Pancreas (tissue), 10 donors: ENCODE measurements at regions not wholly inside any gene's neighbourhood (a gene's known extent, or its start where the extent isn't known, plus 50 kb on each side); places are given as distances from the start of the nearest gene placed in this dataset.

Experiments
- ATAC-seq, 4 donors: fragments of 200-7000 bp; cut with Tn5 transposase; one replicate each; pipeline versions ENCODE4 v1.8.0 to v1.9.1; 2020; ENCODE audit warnings: mild to moderate bottlenecking in 4 of 4, moderate library complexity in 4 of 4
- DNase-seq, 6 donors: peaks; one replicate each; pipeline ENCODE4 v3.0.0-alpha.2; 2020
- FAIRE-seq: peaks from 2 replicates; lab custom pipeline; 2012; peaks lifted over from hg19 to GRCh38; lab: Jason Lieb, UNC
- H3K27ac ChIP-seq, 4 donors: fragments of 200-600 bp; sonication (generic); 1 replicate in 3 of 4; 2 replicates in 1 of 4; pipeline versions ENCODE4 v1.5.0 to v1.8.0; 2020
- H3K27me3 ChIP-seq, 4 donors: fragments of 200-600 bp; one replicate each; pipeline ENCODE4 v1.8.0; 2021
- H3K36me3 ChIP-seq, 3 donors: fragments of 200-600 bp; sonication (generic) in 1 of 3; one replicate each; pipeline versions ENCODE4 v1.5.0 to v1.8.0; 2020 to 2021
- H3K4me1 ChIP-seq, 3 donors: fragments of 200-600 bp; one replicate each; pipeline ENCODE4 v1.8.0; 2021
- H3K4me3 ChIP-seq, 4 donors: fragments of 200-600 bp; sonication (generic) in 2 of 4; one replicate each; pipeline versions ENCODE4 v1.5.0 to v1.8.0; 2020 to 2021
- H3K9me3 ChIP-seq, 4 donors: fragments of 200-600 bp; one replicate each; pipeline ENCODE4 v1.8.0; 2021
- WGBS, 2 donors: extraction: QIAGEN DNeasy Blood & Tissue Kit; methylation state at CpG; one replicate each; pipeline ENCODE4 v1.1.7; 2013; 5-methylcytosine and 5-hydroxymethylcytosine counted together
- intact Hi-C, 3 donors: fragments of 100-400 bp; cut with DNase I; formaldehyde crosslinking; loops; one replicate each; pipeline versions ENCODE4 v1.11.1 to v1.14.2; 2022
- TF ChIP-seq, protein P1 (sequence below), 4 donors: fragments of 200-600 bp; sonication (generic) in 3 of 4; IDR thresholded peaks; one replicate each; pipeline versions ENCODE4 v1.5.0 to v1.8.0; 2021; ENCODE audit warnings: antibody characterized with exemption in 4 of 4
- donor health status: healthy with polysubstance abuse.
- donor health status: DM: no; HTN: no; CAD: no; lungs with moderate emphysema.
- donor health status: DM: no; HTN: no; CAD: no.
- donor health status: control.
- donor health status: control.
- donor health status: Bipolar disorder and iron deficiency.
- donor health status: DM: yes; HTN: yes; CAD: no.
- donor health status: DM: no; HTN: no; CAD: no.
- donor health status: DM: no; HTN: no; CAD: no.
- donor health status: DM: yes; HTN: yes; CAD: no.

DNA sequence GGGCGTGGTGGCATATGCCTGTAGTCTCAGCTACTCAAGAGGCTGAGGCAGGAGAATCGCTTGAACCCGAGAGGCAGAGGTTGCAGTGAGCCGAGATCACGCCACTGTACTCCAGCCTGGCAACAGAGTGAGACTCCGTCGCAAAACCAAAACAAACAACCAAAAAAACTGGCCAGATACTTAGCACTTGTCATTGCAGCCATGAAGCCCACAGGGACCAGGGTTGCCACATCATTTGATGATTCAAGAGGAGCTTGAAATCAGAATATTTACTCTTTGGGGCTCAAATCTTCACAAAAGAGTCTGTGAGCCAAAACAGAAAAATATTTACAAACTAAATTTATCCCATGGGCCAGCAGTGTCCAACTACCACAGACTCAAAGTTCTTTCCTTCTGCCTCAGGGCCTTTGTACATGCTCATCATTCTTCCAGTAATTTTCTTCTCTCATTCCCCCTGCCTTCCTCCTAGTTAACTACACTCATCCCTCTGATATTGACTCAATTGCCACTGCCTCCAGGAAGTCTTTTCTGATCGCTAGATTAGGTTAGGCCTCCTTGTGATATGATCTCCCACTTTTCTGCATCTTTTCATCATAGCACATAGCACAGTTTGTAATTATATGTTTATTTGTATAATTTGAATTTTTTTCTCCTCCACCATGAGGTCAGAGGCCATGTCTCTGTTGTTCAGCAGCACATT, 130.8 kb upstream of the PLEKHG7 start:
- peaks cover 0 to 29% (median 14%) of the 10 kb centered on the region in 3 donors for H3K4me1 ChIP-seq
- H3K27me3 ChIP-seq: no peaks in the 10 kb centered on the region
- ATAC-seq (no peak), DNase-seq (no peak), FAIRE-seq (no peak)
- H3K27ac ChIP-seq: peak overlapping the region in 1 of 4 donors; percentile 6
- intact Hi-C loops: loop anchor here in 1 of 3 donors (10.0 kb wide), 1 partner anchor 417 kb away; no protein-coding TSS in a partner anchor
- H3K9me3 ChIP-seq: no peaks in the 10 kb centered on the region
- no peaks in the 10 kb centered on the region for H3K36me3 ChIP-seq
- WGBS, 2 donors: 89 to 93% methylated on average over 8 of the region's 8 CpGs
- TF ChIP-seq, protein P1, sequence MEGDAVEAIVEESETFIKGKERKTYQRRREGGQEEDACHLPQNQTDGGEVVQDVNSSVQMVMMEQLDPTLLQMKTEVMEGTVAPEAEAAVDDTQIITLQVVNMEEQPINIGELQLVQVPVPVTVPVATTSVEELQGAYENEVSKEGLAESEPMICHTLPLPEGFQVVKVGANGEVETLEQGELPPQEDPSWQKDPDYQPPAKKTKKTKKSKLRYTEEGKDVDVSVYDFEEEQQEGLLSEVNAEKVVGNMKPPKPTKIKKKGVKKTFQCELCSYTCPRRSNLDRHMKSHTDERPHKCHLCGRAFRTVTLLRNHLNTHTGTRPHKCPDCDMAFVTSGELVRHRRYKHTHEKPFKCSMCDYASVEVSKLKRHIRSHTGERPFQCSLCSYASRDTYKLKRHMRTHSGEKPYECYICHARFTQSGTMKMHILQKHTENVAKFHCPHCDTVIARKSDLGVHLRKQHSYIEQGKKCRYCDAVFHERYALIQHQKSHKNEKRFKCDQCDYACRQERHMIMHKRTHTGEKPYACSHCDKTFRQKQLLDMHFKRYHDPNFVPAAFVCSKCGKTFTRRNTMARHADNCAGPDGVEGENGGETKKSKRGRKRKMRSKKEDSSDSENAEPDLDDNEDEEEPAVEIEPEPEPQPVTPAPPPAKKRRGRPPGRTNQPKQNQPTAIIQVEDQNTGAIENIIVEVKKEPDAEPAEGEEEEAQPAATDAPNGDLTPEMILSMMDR (IDR thresholded peaks at IDR 0.05): no peak
- no peak overlapping the region for H3K4me3 ChIP-seq

DNA sequence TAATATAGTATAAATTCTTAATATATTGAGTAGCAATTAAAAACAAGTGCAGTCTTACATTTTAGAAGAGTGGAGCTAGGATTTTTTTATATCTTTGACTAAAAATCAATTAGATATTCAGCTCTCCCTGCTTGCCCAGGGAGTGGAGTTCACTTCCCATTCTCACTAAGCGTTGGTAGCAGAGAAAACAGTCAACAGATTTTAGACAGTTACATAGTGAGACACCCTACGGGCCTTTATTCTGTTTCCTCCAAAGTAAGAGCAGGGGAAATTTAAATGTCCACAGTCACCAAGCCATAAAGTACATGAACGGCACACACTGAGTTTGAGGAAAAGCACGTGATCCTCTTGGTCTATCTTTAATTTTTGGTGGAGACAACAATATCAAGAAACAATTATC, 131.6 kb upstream of the PLEKHG7 start:
- DNase-seq: no peak
- Histone ChIP-seq H3K27ac (peak overlapping the region in 2 of 4 donors; percentile 3 to 28), H3K27me3 (no peaks in the 10 kb centered on the region), H3K9me3 (no peaks in the 10 kb centered on the region), H3K36me3 (no peaks in the 10 kb centered on the region), H3K4me1 (peaks cover 0 to 29% (median 14%) of the 10 kb centered on the region in 3 donors), H3K4me3 (no peak overlapping the region)
- WGBS, 2 donors: 75% methylated on average over 4 of the region's 4 CpGs
- intact Hi-C loops: loop anchor here in 1 of 3 donors (10.0 kb wide), 1 partner anchor 416 kb away; no protein-coding TSS in a partner anchor
- ATAC-seq: no peak
- TF ChIP-seq, protein P1 (IDR thresholded peaks at IDR 0.05): no peak
- no peak for FAIRE-seq

DNA sequence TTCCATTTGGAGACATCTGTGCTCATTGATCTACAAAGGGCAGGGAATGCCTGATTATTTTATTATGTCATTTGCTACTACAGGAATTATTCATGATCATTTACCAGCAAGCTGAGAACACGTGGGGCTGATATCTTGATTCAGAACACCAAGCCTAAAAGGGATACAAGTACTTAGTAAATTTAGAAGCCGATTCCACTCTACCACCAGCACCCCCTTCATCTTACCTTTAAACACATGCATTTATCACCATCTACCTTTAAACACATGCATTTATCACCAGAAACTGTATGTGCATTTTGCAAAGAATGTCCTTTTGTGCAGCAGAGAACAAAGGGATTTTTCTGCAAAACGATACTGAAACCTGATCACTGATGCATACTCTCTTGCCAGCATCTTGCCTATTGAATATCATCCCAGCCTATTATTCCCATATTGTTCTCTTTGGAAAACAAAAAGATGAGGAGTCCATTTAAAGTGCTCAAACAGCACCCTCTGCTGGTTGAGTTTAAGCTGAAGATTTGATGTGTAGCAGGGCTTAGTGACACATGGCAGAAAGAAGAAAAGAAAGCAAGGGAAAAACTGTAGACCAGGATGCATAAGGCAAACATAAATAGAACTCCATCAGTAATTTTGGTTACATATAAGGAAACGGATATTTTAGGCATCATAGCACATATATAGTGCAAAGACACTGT, 132.6 kb upstream of the PLEKHG7 start:
- intact Hi-C loops: loop anchor here in 1 of 3 donors (10.0 kb wide), 1 partner anchor 415 kb away; no protein-coding TSS in a partner anchor

DNA sequence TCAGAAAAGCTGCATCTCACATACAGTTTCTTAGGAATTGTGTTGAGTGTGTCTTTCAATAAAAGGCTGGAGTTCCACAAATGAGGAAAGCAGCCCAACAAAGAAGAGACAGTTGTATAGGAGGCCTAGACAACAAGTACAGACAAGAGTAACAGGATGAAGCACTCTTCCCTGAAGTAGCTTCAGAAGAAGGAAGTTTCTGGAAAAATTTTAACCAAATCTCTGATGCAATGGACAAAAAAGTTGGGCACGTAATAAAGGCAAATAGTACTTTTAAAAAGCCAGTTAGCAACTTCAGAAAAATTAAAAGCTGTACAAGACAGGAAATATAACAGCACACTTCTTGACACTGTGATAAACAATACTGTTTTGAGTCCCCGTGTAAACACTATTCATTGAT, 134.1 kb upstream of the PLEKHG7 start:
- H3K36me3 ChIP-seq: no peaks in the 10 kb centered on the region
- no peak for FAIRE-seq
- no peaks in the 10 kb centered on the region for H3K9me3 ChIP-seq
- peak overlapping the region in 2 of 4 donors; percentile 50 to 64 for H3K27ac ChIP-seq
- intact Hi-C loops: no loop called here
- DNase-seq: no peak
- ATAC-seq: no peak
- H3K4me3 ChIP-seq: no peak overlapping the region
- WGBS, 2 donors: 18 to 26% methylated on average over 2 of the region's 2 CpGs
- TF ChIP-seq, protein P1 (IDR thresholded peaks at IDR 0.05): no peak
- H3K27me3 ChIP-seq: no peaks in the 10 kb centered on the region
- peaks cover 0 to 29% (median 14%) of the 10 kb centered on the region in 3 donors for H3K4me1 ChIP-seq

More for the DNA sequence above, 132.6 kb upstream of the PLEKHG7 start:
- H3K27ac ChIP-seq: peak overlapping the region in 2 of 4 donors; percentile 32 to 64
- DNase-seq: peak in 3 of 6 donors; percentile 62 to 74 (median 64)
- FAIRE-seq: peak; percentile 96
- H3K4me1 ChIP-seq: peaks cover 0 to 29% (median 14%) of the 10 kb centered on the region in 3 donors
- no peak overlapping the region for H3K4me3 ChIP-seq
- 3 to 6% methylated on average over 4 of the region's 4 CpGs for WGBS, 2 donors
- no peaks in the 10 kb centered on the region for H3K27me3 ChIP-seq
- H3K9me3 ChIP-seq: no peaks in the 10 kb centered on the region
- TF ChIP-seq, protein P1 (IDR thresholded peaks at IDR 0.05): peak; percentile 24 to 73 (median 62)
- no peaks in the 10 kb centered on the region for H3K36me3 ChIP-seq
- ATAC-seq: peak; percentile 76 to 90 (median 88)
